Femur (tissue), 1 donor: ENCODE measurements at regions not wholly inside any gene's neighbourhood (a gene's known extent, or its start where the extent isn't known, plus 50 kb on each side); places are given as distances from the start of the nearest gene placed in this dataset.

Experiments used
- DNase-seq: peaks from one replicate; pipeline ENCODE4 v3.0.0-alpha.2; 2017

- DNase-seq, result no peak
Measured at GRCh38 chr5:148913985-148914431, 87.6 kb downstream of the ADRB2 start.

- DNase-seq, result no peak
Measured at GRCh38 chr5:148915224-148915817, 88.9 kb downstream of the ADRB2 start.

- no peak for DNase-seq
Measured at GRCh38 chr5:148920646-148921288, 94.4 kb downstream of the ADRB2 start.

GRCh38 chr5:148921350-148921749 lies 94.9 kb downstream of the ADRB2 start:
- no peak for DNase-seq

GRCh38 chr5:148922606-148923005 lies 96.2 kb downstream of the ADRB2 start:
- DNase-seq, result no peak

- DNase-seq, result no peak
Measured at GRCh38 chr5:148923023-148923422, 96.6 kb downstream of the ADRB2 start.

- no peak for DNase-seq
Measured at GRCh38 chr5:148924817-148925216, 98.4 kb downstream of the ADRB2 start.

GRCh38 chr5:148926207-148926606 lies 99.8 kb downstream of the ADRB2 start:
- no peak for DNase-seq

- DNase-seq, result no peak
Measured at GRCh38 chr5:148927307-148927946, 101.0 kb downstream of the ADRB2 start.

- DNase-seq, result no peak
Measured at GRCh38 chr5:148928141-148928540, 101.7 kb downstream of the ADRB2 start.

GRCh38 chr5:148931453-148932057 lies 105.1 kb downstream of the ADRB2 start:
- DNase-seq, result no peak

GRCh38 chr5:148932355-148932935 lies 106.0 kb downstream of the ADRB2 start:
- no peak for DNase-seq

- no peak for DNase-seq
Measured at GRCh38 chr5:148933903-148934432, 107.6 kb downstream of the ADRB2 start.

GRCh38 chr5:148934895-148935400 lies 108.5 kb downstream of the ADRB2 start:
- no peak for DNase-seq

- no peak for DNase-seq
Measured at GRCh38 chr5:148937239-148937638, 110.8 kb downstream of the ADRB2 start.

GRCh38 chr5:148937830-148938521 lies 111.6 kb downstream of the ADRB2 start:
- no peak for DNase-seq

GRCh38 chr5:148938522-148938882 lies 112.1 kb downstream of the ADRB2 start:
- no peak for DNase-seq

GRCh38 chr5:148939676-148940075 lies 113.3 kb downstream of the ADRB2 start:
- DNase-seq, result no peak

- DNase-seq, result no peak
Measured at GRCh38 chr5:148941810-148942209, 115.4 kb downstream of the ADRB2 start.

GRCh38 chr5:148949841-148950470 lies 112.9 kb downstream of the SH3TC2 start:
- peak; percentile 48 for DNase-seq

GRCh38 chr5:148950471-148950863 lies 112.4 kb downstream of the SH3TC2 start:
- DNase-seq, result no peak

GRCh38 chr5:148950892-148951291 lies 112.0 kb downstream of the SH3TC2 start:
- no peak for DNase-seq
